OCI-LY3 (cell line): ENCODE measurements at regions not wholly inside any gene's neighbourhood (a gene's known extent, or its start where the extent isn't known, plus 50 kb on each side); places are given as distances from the start of the nearest gene placed in this dataset.

ENCODE experiments used
- H2AFZ ChIP-seq: fragments of 200-600, 300-600 bp; shearing (Covaris generic); 2 replicates; pipeline ENCODE4 v1.6.0; 2014; ENCODE audit warnings: antibody characterized with exemption, low read depth, low read length
- H3K27ac ChIP-seq: fragments of 200-600, 300-600 bp; sonication (generic); 2 replicates; pipeline ENCODE4 v1.5.1; 2014; ENCODE audit warnings: mild to moderate bottlenecking, low read length, moderate library complexity, mixed read lengths
- H3K27me3 ChIP-seq: fragments of 200-600, 300-600 bp; sonication (generic); 2 replicates; pipeline ENCODE4 v1.6.1; 2014; ENCODE audit warnings: low read depth, low read length, mixed read lengths
- H3K36me3 ChIP-seq: fragments of 200-600, 300-600 bp; sonication (generic); replicated peaks from 2 replicates; pipeline ENCODE3; 2014; ENCODE audit warnings: low read depth, low read length, mixed read lengths
- H3K4me1 ChIP-seq: fragments of 300-600, 200-600 bp; sonication (generic); 2 replicates; pipeline ENCODE4 v1.6.1; 2014; ENCODE audit warnings: low read length, mixed read lengths
- H3K4me2 ChIP-seq: fragments of 200-600, 300-600 bp; sonication (generic); 2 replicates; pipeline ENCODE4 v1.6.1; 2014; ENCODE audit warnings: low read length, mixed read lengths
- H3K4me3 ChIP-seq: fragments of 300-600, 200-600 bp; sonication (generic); 2 replicates; pipeline ENCODE4 v1.5.1; 2014; ENCODE audit warnings: antibody characterized with exemption, mild to moderate bottlenecking, low read length, moderate library complexity
- H3K79me2 ChIP-seq: fragments of 300-600, 200-600 bp; shearing (Covaris generic); 2 replicates; pipeline ENCODE4 v1.6.1; 2014; ENCODE audit warnings: mild to moderate bottlenecking, low read length, mixed read lengths
- H3K9ac ChIP-seq: fragments of 300-600, 200-600 bp; shearing (Covaris generic); 2 replicates; pipeline ENCODE4 v1.6.0; 2014; ENCODE audit warnings: mild to moderate bottlenecking, low read length, moderate library complexity
- H3K9me3 ChIP-seq: fragments of 200-600, 300-600 bp; shearing (Covaris generic); 2 replicates; pipeline ENCODE4 v1.6.1; 2014; ENCODE audit warnings: low read length, mixed read lengths; ENCODE audit not compliant: insufficient read depth
- H4K20me1 ChIP-seq: fragments of 200-600, 300-600 bp; sonication (generic); 2 replicates; pipeline ENCODE4 v1.6.1; 2016; ENCODE audit warnings: low read length, mixed read lengths; ENCODE audit not compliant: insufficient read depth
- EZH2phosphoT487 ChIP-seq: fragments of 200-600 bp; shearing (Covaris generic); IDR thresholded peaks from 2 replicates; pipeline ENCODE4 v1.6.1; 2018; ENCODE audit warnings: antibody characterized with exemption, mixed run types, low read depth
- TF ChIP-seq, protein P1 (sequence below): fragments of 200-600, 300-600 bp; sonication (generic); IDR thresholded peaks from 2 replicates; pipeline ENCODE4 v1.5.1; 2014; ENCODE audit warnings: antibody characterized with exemption, low read length, low read depth

DNA sequence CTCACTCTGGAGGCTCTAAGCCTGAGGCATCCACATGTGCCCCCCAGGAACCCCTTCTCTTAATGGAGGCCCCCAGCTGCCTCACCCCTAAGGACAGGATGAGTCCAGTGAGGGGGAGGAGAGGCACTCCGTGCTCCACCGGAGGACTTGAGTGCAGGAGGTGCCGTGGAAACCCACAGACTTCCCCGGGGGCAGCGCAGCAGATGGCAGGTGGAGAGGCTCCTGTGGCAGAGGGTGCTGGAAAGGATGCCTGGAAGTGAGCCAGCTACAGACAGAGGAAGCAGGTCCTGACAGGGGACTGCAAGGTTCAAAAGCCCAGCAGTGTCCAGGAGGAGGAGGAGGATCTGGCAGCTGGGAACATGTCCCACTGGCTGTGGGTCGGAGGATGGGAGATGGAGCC lies 1384.0 kb downstream of the TBC1D22A start:
- no peaks in the 10 kb centered on the region for H3K36me3 ChIP-seq
- H2AFZ ChIP-seq, result no peak overlapping the region
- H4K20me1 ChIP-seq, result no peaks in the 10 kb centered on the region
- TF ChIP-seq, protein P1, sequence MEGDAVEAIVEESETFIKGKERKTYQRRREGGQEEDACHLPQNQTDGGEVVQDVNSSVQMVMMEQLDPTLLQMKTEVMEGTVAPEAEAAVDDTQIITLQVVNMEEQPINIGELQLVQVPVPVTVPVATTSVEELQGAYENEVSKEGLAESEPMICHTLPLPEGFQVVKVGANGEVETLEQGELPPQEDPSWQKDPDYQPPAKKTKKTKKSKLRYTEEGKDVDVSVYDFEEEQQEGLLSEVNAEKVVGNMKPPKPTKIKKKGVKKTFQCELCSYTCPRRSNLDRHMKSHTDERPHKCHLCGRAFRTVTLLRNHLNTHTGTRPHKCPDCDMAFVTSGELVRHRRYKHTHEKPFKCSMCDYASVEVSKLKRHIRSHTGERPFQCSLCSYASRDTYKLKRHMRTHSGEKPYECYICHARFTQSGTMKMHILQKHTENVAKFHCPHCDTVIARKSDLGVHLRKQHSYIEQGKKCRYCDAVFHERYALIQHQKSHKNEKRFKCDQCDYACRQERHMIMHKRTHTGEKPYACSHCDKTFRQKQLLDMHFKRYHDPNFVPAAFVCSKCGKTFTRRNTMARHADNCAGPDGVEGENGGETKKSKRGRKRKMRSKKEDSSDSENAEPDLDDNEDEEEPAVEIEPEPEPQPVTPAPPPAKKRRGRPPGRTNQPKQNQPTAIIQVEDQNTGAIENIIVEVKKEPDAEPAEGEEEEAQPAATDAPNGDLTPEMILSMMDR, result no peak
- no peak for TF ChIP-seq EZH2phosphoT487
- H3K9ac ChIP-seq, result no peak overlapping the region
- H3K79me2 ChIP-seq, result no peaks in the 10 kb centered on the region
- H3K27ac ChIP-seq, result no peak overlapping the region
- H3K4me2 ChIP-seq, result no peak overlapping the region
- 0 out of 2 replicates have a peak, but pooled peaks cover 5% of the 10 kb centered on the region for H3K4me1 ChIP-seq
- peaks cover 38% of the 10 kb centered on the region for H3K27me3 ChIP-seq
- no peaks in the 10 kb centered on the region for H3K9me3 ChIP-seq
- no peak overlapping the region for H3K4me3 ChIP-seq

DNA sequence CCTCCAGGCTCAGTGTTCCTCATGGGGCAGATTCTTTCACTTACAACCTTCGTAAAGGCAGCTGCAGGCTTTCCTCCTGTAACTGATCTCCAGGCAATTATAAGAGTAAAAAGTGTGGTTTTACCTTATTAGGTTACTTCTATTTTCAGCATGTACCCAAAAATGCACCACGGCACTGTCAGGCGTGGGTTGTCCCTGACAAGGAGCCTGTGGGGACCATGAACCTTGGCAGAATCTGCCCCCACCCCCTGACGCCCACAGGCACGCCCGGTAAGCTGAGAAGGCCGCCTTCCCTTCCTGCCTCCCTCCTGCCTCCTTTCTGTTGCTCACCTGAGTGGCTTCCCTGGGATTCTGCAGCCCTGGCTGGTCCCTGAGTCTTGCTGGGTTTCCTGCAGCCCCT lies 1383.3 kb downstream of the TBC1D22A start:
- Histone ChIP-seq H3K27ac (no peak overlapping the region), H3K27me3 (peaks cover 38% of the 10 kb centered on the region), H2AFZ (no peak overlapping the region), H3K36me3 (no peaks in the 10 kb centered on the region), H4K20me1 (no peaks in the 10 kb centered on the region), H3K4me1 (0 out of 2 replicates have a peak, but pooled peaks cover 5% of the 10 kb centered on the region), H3K79me2 (no peaks in the 10 kb centered on the region), H3K4me2 (no peak overlapping the region), H3K4me3 (no peak overlapping the region), H3K9me3 (no peaks in the 10 kb centered on the region), H3K9ac (no peak overlapping the region)
- TF ChIP-seq, protein P1, result no peak
- no peak for TF ChIP-seq EZH2phosphoT487

DNA sequence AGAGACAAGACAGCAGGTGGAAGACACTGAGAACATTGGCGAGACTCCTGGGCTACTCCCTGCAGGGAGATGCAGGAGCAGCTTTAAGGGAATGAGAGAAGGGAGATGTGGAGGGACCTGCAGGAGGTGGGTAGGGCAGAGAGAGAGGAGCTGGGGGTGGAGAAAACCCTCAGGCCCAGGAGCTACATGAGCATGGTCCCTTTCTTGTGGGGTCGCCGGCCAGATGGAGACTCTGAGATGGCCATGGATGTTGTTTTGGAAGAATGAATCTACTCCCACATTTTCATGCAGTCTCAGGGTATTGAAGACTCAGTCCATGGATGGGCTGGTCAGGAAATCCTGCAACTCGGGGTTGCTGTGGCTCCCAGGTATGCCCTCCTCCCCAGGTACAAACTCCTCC lies 1381.9 kb downstream of the TBC1D22A start:
- no peak overlapping the region for H3K9ac ChIP-seq
- no peaks in the 10 kb centered on the region for H4K20me1 ChIP-seq
- H3K4me1 ChIP-seq, result 0 out of 2 replicates have a peak, but pooled peaks cover 5% of the 10 kb centered on the region
- no peaks in the 10 kb centered on the region for H3K9me3 ChIP-seq
- peaks cover 38% of the 10 kb centered on the region for H3K27me3 ChIP-seq
- TF ChIP-seq, protein P1, result no peak
- TF ChIP-seq EZH2phosphoT487, result no peak
- H3K79me2 ChIP-seq, result no peaks in the 10 kb centered on the region
- no peaks in the 10 kb centered on the region for H3K36me3 ChIP-seq
- no peak overlapping the region for H3K27ac ChIP-seq
- H3K4me2 ChIP-seq, result no peak overlapping the region
- H3K4me3 ChIP-seq, result no peak overlapping the region
- no peak overlapping the region for H2AFZ ChIP-seq

DNA sequence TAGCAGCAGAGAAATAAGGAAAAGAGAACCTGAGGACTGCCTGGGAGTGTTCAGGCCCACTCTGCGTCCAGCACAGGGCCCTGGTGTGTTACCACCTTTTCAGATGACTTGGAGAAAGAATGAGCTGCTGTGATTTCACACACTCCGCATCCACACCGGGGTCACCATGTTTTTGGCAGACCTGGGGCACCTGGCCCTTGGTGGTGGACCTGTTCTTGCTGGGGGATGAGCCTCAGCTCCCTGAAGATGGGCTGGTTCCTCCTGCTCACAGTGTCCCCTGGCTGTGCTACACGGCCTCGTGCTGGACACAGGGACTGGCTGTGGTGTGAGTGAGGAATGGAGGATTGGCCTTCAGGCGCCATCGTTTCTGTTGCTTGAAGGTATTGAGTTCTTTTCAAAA lies 1381.4 kb downstream of the TBC1D22A start:
- Histone ChIP-seq H3K9me3 (no peaks in the 10 kb centered on the region), H3K4me1 (0 out of 2 replicates have a peak, but pooled peaks cover 5% of the 10 kb centered on the region), H3K27me3 (peaks cover 38% of the 10 kb centered on the region), H3K36me3 (no peaks in the 10 kb centered on the region), H4K20me1 (no peaks in the 10 kb centered on the region), H3K27ac (no peak overlapping the region), H3K79me2 (no peaks in the 10 kb centered on the region), H2AFZ (no peak overlapping the region), H3K9ac (no peak overlapping the region), H3K4me2 (no peak overlapping the region), H3K4me3 (no peak overlapping the region)
- TF ChIP-seq, protein P1, result no peak
- no peak for TF ChIP-seq EZH2phosphoT487
